HG02588 (cell line): ENCODE measurements at regions not wholly inside any gene's neighbourhood (a gene's known extent, or its start where the extent isn't known, plus 50 kb on each side); places are given as distances from the start of the nearest gene placed in this dataset.

ENCODE experiments used
- ATAC-seq: cut with Tn5 transposase; IDR thresholded peaks from one replicate; pipeline ENCODE4 v1.9.1; 2021; ENCODE audit warnings: mild to moderate bottlenecking, moderate library complexity; ENCODE audit not compliant: unreplicated experiment

- no peak for ATAC-seq
Observed at GRCh38 chr2:7899923-7900322, 781.9 kb upstream of the ID2 start.

- no peak for ATAC-seq
Observed at GRCh38 chr2:7900593-7900992, 781.3 kb upstream of the ID2 start.

GRCh38 chr2:7902251-7902765 lies 779.5 kb upstream of the ID2 start:
- ATAC-seq = no peak

GRCh38 chr2:7904319-7904718 lies 777.5 kb upstream of the ID2 start:
- no peak for ATAC-seq

GRCh38 chr2:7905756-7906155 lies 776.1 kb upstream of the ID2 start:
- no peak for ATAC-seq

- no peak for ATAC-seq
Observed at GRCh38 chr2:7906431-7906830, 775.4 kb upstream of the ID2 start.

- ATAC-seq = no peak
Observed at GRCh38 chr2:7907041-7907440, 774.8 kb upstream of the ID2 start.

GRCh38 chr2:7910752-7911151 lies 771.1 kb upstream of the ID2 start:
- ATAC-seq = no peak

GRCh38 chr2:7911196-7911595 lies 770.7 kb upstream of the ID2 start:
- no peak for ATAC-seq

- no peak for ATAC-seq
Observed at GRCh38 chr2:7913974-7914373, 767.9 kb upstream of the ID2 start.

- ATAC-seq = no peak
Observed at GRCh38 chr2:7915302-7916091, 766.4 kb upstream of the ID2 start.

GRCh38 chr2:7916670-7917069 lies 765.2 kb upstream of the ID2 start:
- ATAC-seq = no peak

GRCh38 chr2:7919510-7919909 lies 762.3 kb upstream of the ID2 start:
- no peak for ATAC-seq

- no peak for ATAC-seq
Observed at GRCh38 chr2:7924023-7924762, 757.7 kb upstream of the ID2 start.

GRCh38 chr2:7925506-7925905 lies 756.4 kb upstream of the ID2 start:
- ATAC-seq = no peak

GRCh38 chr2:7927691-7928090 lies 754.2 kb upstream of the ID2 start:
- no peak for ATAC-seq

GRCh38 chr2:7929281-7929680 lies 752.6 kb upstream of the ID2 start:
- ATAC-seq = no peak

- no peak for ATAC-seq
Observed at GRCh38 chr2:7930800-7931635, 750.8 kb upstream of the ID2 start.

- ATAC-seq = no peak
Observed at GRCh38 chr2:7931808-7932207, 750.0 kb upstream of the ID2 start.

- ATAC-seq = no peak
Observed at GRCh38 chr2:7933672-7934071, 748.2 kb upstream of the ID2 start.

- no peak for ATAC-seq
Observed at GRCh38 chr2:7934476-7934875, 747.4 kb upstream of the ID2 start.
